Left ventricle myocardium inferior (tissue), 1 donor: ENCODE measurements at regions not wholly inside any gene's neighbourhood (a gene's known extent, or its start where the extent isn't known, plus 50 kb on each side); places are given as distances from the start of the nearest gene placed in this dataset.

Experiments
- DNase-seq: peaks from one replicate; pipeline ENCODE4 v3.0.0-alpha.2; 2020
- H3K27ac ChIP-seq: fragments of 200-600 bp; replicated peaks from 2 replicates; pipeline ENCODE4 v1.8.0; 2021
- H3K27me3 ChIP-seq: fragments of 200-600 bp; 2 replicates; pipeline ENCODE4 v1.8.0; 2021; ENCODE audit warnings: low read depth
- H3K36me3 ChIP-seq: fragments of 200-600 bp; 2 replicates; pipeline ENCODE4 v1.8.0; 2021
- H3K4me1 ChIP-seq: fragments of 200-600 bp; 2 replicates; pipeline ENCODE4 v1.8.0; 2021
- H3K4me3 ChIP-seq: fragments of 200-600 bp; 2 replicates; pipeline ENCODE4 v1.8.0; 2021; ENCODE audit warnings: mild to moderate bottlenecking, moderate library complexity
- H3K9me3 ChIP-seq: fragments of 200-600 bp; replicated peaks from 2 replicates; pipeline ENCODE4 v1.8.0; 2021
- CTCF ChIP-seq: fragments of 200-600 bp; IDR thresholded peaks from 2 replicates; pipeline ENCODE4 v1.8.0; 2021; ENCODE audit warnings: antibody characterized with exemption, mild to moderate bottlenecking, borderline replicate concordance
- intact Hi-C: fragments of 100-400 bp; cut with micrococcal nuclease; formaldehyde crosslinking; loops from one replicate; pipeline ENCODE4 v1.11.0; 2022
- donor health status: DM: no; HTN: yes; CAD: no; lungs with severe emphysema.

DNA sequence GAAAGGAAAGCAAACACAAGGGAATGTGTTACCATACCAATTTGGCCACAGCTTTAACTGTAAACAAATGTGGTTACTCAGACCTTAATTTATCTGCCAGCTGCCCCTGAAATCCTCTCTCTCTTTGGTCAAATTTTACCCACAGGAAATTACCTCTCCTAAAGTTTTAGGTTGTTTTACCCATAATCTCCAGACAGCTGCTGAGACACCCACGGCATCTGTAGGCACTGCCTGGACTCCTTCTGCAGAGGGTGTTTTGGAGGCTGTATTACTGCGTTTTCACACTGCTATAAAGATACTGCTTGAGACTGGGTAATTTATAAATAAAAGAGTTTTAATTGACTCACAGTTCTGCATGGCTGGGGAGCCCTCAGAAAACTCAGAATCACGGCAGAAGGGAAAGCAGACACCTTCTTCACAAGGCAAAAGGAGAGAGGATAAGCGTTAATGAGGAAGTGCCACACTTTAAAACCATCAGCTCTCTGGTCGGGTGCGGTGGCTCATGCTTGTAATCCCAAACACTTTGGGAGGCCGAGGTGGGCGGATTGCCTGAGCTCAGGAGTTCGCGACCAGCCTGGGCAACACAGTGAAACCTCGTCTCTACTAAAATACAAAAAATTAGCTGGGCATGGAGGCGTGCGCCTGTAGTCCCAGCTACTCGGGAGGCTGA is 677.5 kb upstream of the FSHR start:
- TF ChIP-seq CTCF, result no peak
- peak overlapping the region; percentile 44 for H3K27ac ChIP-seq
- no peak overlapping the region for H3K4me3 ChIP-seq
- no peaks in the 10 kb centered on the region for H3K36me3 ChIP-seq
- no peak for DNase-seq
- intact Hi-C loops, result no loop called here
- no peaks in the 10 kb centered on the region for H3K27me3 ChIP-seq
- H3K9me3 ChIP-seq, result no peaks in the 10 kb centered on the region
- peaks cover 14% of the 10 kb centered on the region for H3K4me1 ChIP-seq

DNA sequence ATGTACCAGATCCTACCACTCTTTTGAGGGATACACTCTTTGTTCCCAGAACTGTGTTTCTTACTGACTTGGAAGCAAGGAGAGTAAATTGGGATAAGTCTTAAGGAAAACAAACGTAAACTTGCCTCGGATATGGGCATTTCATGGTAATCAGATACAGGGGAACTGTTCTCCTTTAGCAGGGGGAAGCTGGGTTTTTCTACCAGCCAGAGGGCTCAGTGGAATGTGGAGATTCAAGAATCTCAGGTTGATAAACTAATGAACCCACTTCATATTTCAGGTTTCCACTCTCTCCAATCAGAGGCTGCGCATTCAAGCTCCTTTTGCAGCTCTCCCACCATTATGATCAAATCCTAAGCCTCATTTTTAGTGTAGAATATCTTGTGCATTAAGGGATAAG is 676.5 kb upstream of the FSHR start:
- intact Hi-C loops, result no loop called here
- TF ChIP-seq CTCF, result no peak
- Histone ChIP-seq H3K4me1 (peaks cover 14% of the 10 kb centered on the region), H3K9me3 (no peaks in the 10 kb centered on the region), H3K27ac (no peak overlapping the region), H3K27me3 (no peaks in the 10 kb centered on the region), H3K4me3 (no peak overlapping the region), H3K36me3 (no peaks in the 10 kb centered on the region)
- DNase-seq, result no peak

GRCh38 chr2:49827366-49827765 is 673.1 kb upstream of the FSHR start:
- no peaks in the 10 kb centered on the region for H3K36me3 ChIP-seq
- intact Hi-C loops, result no loop called here
- no peak for TF ChIP-seq CTCF

DNA sequence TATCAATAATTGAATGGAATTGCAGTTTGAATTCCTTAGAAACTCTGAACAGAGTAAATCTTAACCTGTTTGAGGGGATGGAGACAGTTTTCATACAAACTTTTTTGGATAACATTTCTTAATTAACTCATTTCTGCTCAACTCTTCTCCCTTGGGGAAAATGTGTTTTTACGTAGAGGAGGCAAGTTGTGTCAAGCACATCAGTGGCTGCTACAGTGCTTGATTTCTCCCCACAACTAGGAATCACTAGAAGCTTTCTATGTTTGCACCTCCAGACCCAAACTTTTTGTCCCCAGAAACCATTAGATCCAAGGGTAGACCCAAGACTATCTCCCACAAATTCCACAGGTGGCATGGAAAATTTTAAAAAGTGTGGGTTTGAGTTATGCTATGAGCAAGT is 658.9 kb upstream of the FSHR start:
- intact Hi-C loops, result no loop called here
- Histone ChIP-seq H3K4me3 (no peak overlapping the region), H3K9me3 (no peaks in the 10 kb centered on the region), H3K4me1 (peaks cover 32% of the 10 kb centered on the region), H3K27me3 (no peaks in the 10 kb centered on the region), H3K36me3 (no peaks in the 10 kb centered on the region), H3K27ac (peak overlapping the region; percentile 80)
- no peak for DNase-seq
- TF ChIP-seq CTCF, result no peak

More at GRCh38 chr2:49827366-49827765, 673.1 kb upstream of the FSHR start:
- H3K4me3 ChIP-seq, result no peak overlapping the region
- no peak overlapping the region for H3K27ac ChIP-seq
- H3K27me3 ChIP-seq, result no peaks in the 10 kb centered on the region
- H3K9me3 ChIP-seq, result peaks cover 32% of the 10 kb centered on the region
- no peaks in the 10 kb centered on the region for H3K4me1 ChIP-seq
- DNase-seq, result no peak

DNA sequence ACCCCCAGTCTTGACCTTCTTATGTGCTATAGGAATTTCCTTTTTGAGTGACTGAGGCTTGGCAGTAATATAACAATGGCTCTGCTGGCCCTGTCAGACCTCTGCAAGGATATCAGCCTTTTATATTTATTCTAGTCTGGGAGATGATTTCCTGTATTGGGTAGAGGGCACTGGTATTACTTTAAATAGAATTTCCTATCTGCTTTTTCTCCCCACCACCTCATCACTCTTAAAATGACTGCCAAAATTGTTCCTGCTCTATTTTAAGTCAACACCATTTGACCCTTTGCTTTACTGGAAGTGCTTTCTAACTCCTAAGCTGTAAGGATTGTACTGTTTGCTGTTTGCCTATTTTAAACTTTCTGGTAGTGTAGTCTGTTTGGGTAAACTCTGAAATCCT is 658.4 kb upstream of the FSHR start:
- no peak for DNase-seq
- intact Hi-C loops, result no loop called here
- Histone ChIP-seq H3K4me1 (peaks cover 32% of the 10 kb centered on the region), H3K27ac (peak overlapping the region; percentile 80), H3K4me3 (no peak overlapping the region), H3K9me3 (no peaks in the 10 kb centered on the region), H3K27me3 (no peaks in the 10 kb centered on the region), H3K36me3 (no peaks in the 10 kb centered on the region)
- TF ChIP-seq CTCF, result no peak
